ENCODE measurements at regions not wholly inside any gene's neighbourhood (a gene's known extent, or its start where the extent isn't known, plus 50 kb on each side); places are given as distances from the start of the nearest gene placed in this dataset.

DNA sequence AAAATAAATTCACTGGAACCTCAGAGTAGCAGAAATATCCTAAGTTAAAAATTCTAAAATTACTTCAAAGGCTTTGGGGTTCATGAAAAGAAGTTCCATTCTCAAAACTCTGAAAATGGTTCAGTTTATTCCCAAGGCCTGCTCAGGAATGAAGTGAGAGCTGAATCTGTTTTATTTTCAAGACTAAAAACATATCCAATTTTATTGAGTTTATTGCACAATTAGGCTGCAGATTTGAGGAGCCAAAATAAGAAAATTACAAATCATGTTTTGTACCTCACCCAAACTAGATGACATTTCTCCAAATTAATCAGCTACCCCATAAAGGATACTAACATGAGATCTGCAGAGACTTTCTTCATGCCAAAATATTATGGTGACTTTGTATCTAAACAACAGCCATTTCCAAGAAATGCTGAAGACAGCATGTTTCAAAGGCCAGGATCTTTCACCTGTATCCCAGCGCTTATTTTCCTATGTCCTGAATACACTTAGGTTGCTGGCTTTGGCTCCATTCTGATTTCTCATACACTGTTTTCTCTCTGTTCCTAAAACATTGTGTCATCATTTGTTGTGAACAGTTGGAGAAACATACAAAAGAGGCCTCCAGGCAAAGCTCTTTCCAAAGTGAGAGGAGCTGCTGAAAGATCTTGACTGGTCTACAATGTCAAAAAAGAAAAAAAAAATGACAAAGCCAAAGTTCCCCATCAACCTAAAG, 85.7 kb upstream of the F13A1 start:
- H3K4me1 ChIP-seq (ENCODE audit: control insufficient read depth in 1 of 2, insufficient read depth in 1 of 2, low read depth in 1 of 2, low read length in 1 of 2), result peaks cover 10 to 13% of the 10 kb centered on the region in 2 experiments
- H3K27ac ChIP-seq, result no peak overlapping the region
- TF ChIP-seq, protein P1, sequence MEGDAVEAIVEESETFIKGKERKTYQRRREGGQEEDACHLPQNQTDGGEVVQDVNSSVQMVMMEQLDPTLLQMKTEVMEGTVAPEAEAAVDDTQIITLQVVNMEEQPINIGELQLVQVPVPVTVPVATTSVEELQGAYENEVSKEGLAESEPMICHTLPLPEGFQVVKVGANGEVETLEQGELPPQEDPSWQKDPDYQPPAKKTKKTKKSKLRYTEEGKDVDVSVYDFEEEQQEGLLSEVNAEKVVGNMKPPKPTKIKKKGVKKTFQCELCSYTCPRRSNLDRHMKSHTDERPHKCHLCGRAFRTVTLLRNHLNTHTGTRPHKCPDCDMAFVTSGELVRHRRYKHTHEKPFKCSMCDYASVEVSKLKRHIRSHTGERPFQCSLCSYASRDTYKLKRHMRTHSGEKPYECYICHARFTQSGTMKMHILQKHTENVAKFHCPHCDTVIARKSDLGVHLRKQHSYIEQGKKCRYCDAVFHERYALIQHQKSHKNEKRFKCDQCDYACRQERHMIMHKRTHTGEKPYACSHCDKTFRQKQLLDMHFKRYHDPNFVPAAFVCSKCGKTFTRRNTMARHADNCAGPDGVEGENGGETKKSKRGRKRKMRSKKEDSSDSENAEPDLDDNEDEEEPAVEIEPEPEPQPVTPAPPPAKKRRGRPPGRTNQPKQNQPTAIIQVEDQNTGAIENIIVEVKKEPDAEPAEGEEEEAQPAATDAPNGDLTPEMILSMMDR (IDR thresholded peaks at IDR 0.05), result no peak
- H3K27me3 ChIP-seq, result no peaks in the 10 kb centered on the region
- no peaks in the 10 kb centered on the region for H3K36me3 ChIP-seq
- H3K9me3 ChIP-seq, result no peaks in the 10 kb centered on the region
- H3K4me3 ChIP-seq (ENCODE audit: low read depth in 1 of 2, low read length in 1 of 2), result no peak overlapping the region

DNA sequence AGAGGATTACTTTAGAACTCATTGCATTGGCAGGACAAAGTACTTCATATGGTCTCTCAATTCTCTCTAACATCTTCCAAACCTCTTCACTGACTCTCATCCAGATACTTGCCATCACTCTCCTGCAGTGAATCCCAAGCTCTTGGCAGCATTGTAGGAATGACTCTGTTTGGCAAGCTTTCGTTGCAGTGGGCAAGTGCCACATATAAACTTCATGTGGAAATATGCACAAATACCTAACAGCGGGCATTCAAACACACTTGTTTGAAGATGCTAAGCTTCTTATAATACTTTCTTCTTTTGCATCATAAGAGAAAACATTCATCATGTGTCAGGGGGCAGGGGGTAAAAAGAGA, 86.2 kb upstream of the F13A1 start:
- H3K27ac ChIP-seq, result no peak overlapping the region
- H3K9me3 ChIP-seq, result no peaks in the 10 kb centered on the region
- H3K4me1 ChIP-seq (ENCODE audit: control insufficient read depth in 1 of 2, insufficient read depth in 1 of 2, low read depth in 1 of 2, low read length in 1 of 2), result peaks cover 10 to 13% of the 10 kb centered on the region in 2 experiments
- no peak overlapping the region for H3K4me3 ChIP-seq (ENCODE audit: low read depth in 1 of 2, low read length in 1 of 2)
- TF ChIP-seq, protein P1 (IDR thresholded peaks at IDR 0.05), result no peak
- H3K27me3 ChIP-seq, result no peaks in the 10 kb centered on the region
- no peaks in the 10 kb centered on the region for H3K36me3 ChIP-seq

DNA sequence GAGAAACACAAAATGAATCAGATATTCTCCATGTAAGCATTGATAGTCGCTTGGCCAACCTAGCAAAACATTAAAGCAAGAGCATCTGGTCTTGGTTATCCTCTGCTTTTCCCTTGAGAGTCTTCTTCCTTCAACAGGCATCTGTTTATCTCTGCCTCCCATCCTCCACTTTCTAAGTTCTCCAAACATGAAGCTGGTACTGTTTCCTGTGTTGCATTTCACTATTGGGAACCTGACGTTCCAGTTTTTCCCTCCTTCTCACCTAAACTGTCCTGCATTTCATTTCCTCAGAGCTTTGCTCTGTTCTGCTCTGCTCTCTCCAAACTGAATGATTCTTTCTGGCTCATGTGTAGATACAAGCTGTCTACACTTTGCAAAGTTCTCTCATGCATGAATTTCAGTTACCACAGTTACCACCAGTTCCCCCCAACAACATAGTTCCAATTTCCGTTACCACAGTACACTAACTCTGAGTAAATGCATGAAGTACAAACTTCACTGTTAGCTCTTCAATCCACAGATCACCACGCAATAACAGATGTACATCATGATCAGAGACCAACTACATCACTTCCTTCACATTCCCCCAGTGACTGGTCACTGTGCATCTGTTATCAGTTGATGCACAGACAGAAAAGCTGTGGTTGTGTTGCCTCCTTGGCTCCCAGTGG, 86.7 kb upstream of the F13A1 start:
- Histone ChIP-seq H3K4me1 (ENCODE audit: control insufficient read depth in 1 of 2, insufficient read depth in 1 of 2, low read depth in 1 of 2, low read length in 1 of 2) (peaks cover 10 to 13% of the 10 kb centered on the region in 2 experiments), H3K4me3 (ENCODE audit: low read depth in 1 of 2, low read length in 1 of 2) (no peak overlapping the region), H3K36me3 (no peaks in the 10 kb centered on the region), H3K27me3 (no peaks in the 10 kb centered on the region), H3K9me3 (no peaks in the 10 kb centered on the region), H3K27ac (no peak overlapping the region)
- TF ChIP-seq, protein P1 (IDR thresholded peaks at IDR 0.05), result no peak

DNA sequence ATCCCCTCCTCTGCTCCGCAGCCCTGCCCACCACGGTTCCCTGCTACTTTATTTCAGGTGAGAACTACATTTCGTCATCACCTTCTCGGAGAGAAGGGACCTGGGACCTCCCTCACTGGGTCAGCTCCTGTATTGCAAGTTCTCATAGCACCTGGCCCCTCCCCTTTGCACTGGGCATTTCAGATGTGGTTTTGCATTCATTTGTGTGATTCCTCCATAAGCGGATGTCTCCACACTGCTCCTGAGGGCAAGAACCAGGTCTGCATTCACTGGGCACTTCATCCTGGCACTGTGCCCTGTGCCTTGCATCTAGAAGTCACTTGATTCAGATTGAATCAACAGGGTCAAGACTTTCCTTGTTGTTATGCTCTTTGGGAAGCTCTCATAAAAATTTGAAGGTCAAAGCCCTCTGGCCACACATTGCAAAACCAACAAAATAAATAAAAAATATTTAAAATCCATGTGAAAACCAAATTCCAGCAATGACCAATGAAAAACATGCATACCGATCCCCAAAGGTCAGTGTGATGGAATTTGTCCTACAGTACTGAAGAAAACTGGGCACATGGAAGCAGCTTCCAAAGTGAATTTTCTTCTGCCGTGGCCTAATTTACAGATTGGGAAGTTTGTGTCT, 89.1 kb upstream of the F13A1 start:
- H3K4me1 ChIP-seq (ENCODE audit: control insufficient read depth in 1 of 2, insufficient read depth in 1 of 2, low read depth in 1 of 2, low read length in 1 of 2), result peaks cover 11 to 15% of the 10 kb centered on the region in 2 experiments
- no peaks in the 10 kb centered on the region for H3K27me3 ChIP-seq
- H3K27ac ChIP-seq, result no peak overlapping the region
- TF ChIP-seq, protein P1 (IDR thresholded peaks at IDR 0.05), result no peak
- H3K4me3 ChIP-seq (ENCODE audit: low read depth in 1 of 2, low read length in 1 of 2), result no peak overlapping the region
- H3K36me3 ChIP-seq, result no peaks in the 10 kb centered on the region
- H3K9me3 ChIP-seq, result no peaks in the 10 kb centered on the region

DNA sequence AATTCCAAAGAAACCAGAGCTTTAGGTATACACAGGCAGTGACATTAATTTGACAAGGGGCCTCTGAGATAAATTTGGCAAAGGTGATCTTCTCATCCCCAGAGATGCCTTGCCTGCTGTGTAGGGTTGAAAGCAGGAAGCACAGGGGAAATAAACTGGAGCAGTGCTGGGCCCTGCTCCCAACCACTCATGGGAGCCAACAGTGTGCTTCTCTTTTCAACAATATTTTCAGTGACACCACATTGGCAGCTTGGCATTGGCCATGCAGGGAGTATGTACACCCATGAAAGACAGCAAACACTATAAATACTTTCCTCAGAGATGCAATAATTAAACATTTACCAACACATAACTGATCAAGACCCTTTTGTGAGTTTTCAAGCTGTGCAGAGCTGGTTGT, 90.7 kb upstream of the F13A1 start:
- Histone ChIP-seq H3K4me3 (ENCODE audit: low read depth in 1 of 2, low read length in 1 of 2) (no peak overlapping the region), H3K4me1 (ENCODE audit: control insufficient read depth in 1 of 2, insufficient read depth in 1 of 2, low read depth in 1 of 2, low read length in 1 of 2) (peaks cover 18 to 24% of the 10 kb centered on the region in 2 experiments), H3K36me3 (no peaks in the 10 kb centered on the region), H3K9me3 (no peaks in the 10 kb centered on the region), H3K27me3 (no peaks in the 10 kb centered on the region), H3K27ac (no peak overlapping the region)
- TF ChIP-seq, protein P1 (IDR thresholded peaks at IDR 0.05), result no peak

Data from neutrophil (primary cell).